ENCODE measurements at regions not wholly inside any gene's neighbourhood (a gene's known extent, or its start where the extent isn't known, plus 50 kb on each side); places are given as distances from the start of the nearest gene placed in this dataset.

DNA sequence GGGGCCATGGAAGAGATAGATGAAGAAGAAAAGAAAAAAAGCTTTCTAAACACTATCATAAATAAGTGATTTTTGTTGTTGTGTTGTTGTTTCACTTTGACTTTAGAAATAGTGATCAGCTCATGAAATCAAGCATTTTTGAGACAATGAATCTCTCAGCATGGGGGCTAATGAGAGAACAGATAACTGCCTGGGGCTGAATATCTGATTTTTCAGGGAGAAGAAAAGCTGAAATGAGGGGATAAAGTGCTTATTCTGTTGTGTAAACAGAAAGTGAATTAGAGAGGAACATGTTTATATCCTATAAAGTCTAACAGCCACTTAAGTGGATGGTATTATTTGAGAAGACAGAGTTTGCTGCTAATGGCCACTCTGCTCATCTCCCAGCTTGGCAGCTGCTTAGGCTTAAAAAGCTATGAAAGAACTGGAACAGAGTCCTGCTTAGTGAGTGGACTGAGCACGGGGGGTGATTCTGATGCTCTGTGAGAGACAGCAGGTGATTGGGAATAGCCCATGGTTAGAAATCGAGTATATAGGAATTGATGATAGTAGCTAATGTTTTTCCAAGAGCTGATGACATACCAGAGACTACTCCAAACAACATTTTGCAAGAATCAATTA, 646.1 kb upstream of the TMEM132C start:
- in situ Hi-C loops (cut with HindIII; ENCODE audit: low pct_ligation_motif_present, low pct_unique_long_range_greater_than_20kb, low sequenced_read_pairs) = no loop called here
- no peak for DNase-seq

DNA sequence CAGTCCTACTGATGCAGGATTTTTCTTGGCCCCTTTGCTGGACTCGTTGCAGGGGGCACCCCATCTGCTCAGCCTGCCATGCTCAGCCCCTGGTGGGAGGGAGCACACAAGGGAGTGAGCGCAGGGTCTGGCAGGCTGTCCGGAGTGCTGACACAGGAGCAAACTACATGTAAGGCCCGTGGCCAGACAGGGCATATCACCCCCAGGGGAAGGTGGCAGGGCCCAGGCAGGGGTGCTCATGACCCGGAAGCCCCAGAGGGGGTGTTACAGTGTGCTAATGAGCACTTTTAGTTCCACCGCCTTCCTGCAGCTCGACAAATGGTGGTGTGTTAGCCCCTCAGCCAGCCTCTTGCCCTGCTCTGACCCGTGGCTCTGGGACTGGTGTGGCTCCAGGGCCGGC, 645.6 kb upstream of the TMEM132C start:
- in situ Hi-C loops (cut with HindIII; ENCODE audit: low pct_ligation_motif_present, low pct_unique_long_range_greater_than_20kb, low sequenced_read_pairs) = no loop called here
- no peak for DNase-seq

DNA sequence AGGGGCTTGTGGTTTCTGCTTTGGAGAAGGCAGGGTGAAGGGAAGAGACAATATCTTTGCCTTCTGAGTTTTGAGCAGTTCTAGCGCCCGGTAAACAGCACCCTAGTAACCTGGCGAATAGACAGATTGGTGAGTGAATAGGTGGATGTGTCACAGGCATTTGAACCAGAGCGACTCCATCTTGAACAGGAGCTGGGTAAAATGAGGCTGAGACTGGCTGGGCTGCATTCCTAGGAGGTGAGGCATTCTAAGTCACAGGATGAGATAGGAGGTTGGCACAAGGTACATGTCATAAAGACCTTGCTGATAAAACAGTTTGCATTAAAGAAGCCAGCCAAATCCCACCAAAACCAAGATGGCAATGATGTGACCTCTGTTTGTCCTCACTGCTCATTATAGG, 643.6 kb upstream of the TMEM132C start:
- in situ Hi-C loops (cut with HindIII; ENCODE audit: low pct_ligation_motif_present, low pct_unique_long_range_greater_than_20kb, low sequenced_read_pairs) = no loop called here
- DNase-seq = no peak

DNA sequence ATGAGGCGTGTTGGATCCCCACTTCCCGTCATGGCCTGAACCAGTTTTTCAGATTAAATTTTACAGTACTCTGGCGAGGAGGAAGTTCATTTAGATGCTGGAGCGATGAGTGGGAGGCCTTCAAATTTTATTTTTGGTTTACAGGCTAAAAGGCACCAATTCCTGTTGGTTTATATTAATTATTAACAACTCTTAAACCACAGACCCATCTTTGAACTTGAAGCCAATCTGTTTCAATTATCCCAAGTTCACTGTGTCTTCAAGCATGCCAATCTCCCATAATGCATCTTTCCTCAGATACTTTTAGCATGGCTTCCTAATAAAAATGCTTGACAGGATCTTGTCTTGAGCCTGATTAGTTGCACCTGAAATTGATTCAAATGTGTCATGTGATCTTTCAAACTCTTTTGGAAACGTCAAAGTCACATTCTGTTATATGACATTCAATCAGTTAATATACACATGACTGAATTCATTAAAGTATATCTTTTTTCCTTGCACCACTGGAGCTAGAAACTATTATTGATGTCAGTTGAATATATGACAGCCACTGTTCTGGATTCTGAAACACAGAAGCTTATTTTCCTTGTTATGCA, 641.7 kb upstream of the TMEM132C start:
- no peak for DNase-seq
- in situ Hi-C loops (cut with HindIII; ENCODE audit: low pct_ligation_motif_present, low pct_unique_long_range_greater_than_20kb, low sequenced_read_pairs) = no loop called here

DNA sequence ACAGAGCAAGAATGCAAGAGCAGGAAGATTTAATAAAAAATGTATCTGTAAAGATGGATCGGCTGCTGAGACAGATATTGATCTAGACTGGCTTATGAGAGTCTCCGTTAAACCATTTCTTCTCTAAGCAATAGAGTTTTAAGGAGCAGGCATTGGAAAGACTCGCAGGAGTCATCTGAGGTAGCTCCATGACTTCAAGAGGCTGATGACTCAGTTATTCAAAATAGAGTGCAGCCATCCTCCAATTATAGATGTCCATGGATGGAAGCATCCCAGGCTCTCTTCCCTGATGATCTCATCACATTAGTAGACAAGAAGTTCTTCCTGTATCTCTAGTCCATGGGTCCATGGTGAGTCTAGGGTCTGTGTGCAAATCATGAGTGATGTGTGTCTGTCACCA, 638.3 kb upstream of the TMEM132C start:
- in situ Hi-C loops (cut with HindIII; ENCODE audit: low pct_ligation_motif_present, low pct_unique_long_range_greater_than_20kb, low sequenced_read_pairs) = no loop called here
- DNase-seq = peak; percentile 32

DNA sequence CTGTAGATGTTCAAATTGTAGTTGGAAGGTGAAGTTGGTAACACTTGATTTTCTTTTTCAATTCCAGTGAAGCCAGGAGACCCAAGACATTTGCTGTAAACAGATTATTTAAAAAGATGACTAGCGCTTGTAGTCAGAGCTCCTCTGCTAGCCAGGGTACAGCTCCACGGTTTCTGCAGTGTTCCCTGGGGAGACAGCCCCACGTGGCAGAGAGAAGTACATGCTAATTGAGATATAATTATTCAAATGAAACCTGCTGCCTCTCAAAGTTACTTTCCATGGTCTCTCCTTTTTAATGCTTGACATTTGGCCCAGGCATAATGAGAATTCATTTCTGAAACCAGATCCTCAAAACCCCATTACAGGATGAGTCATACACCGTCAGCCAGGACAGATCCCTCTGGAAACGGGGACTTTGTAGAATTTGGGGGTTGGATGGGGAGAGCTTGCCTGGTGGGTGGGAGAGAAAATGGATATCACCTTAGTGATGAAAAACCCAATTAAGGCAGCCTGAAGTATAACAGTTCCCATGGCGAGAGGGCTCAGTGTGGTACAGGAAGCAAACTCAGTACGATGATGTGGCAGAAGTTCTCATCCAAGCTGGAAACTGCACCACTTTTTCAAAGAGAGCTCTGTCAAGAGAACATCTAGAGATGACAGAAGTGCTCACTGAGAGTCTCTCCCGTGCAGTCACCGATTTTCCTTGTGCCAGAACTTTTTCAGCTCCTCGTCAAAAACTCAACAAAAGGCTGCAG, 637.7 kb upstream of the TMEM132C start:
- DNase-seq = no peak
- in situ Hi-C loops (cut with HindIII; ENCODE audit: low pct_ligation_motif_present, low pct_unique_long_range_greater_than_20kb, low sequenced_read_pairs) = no loop called here

DNA sequence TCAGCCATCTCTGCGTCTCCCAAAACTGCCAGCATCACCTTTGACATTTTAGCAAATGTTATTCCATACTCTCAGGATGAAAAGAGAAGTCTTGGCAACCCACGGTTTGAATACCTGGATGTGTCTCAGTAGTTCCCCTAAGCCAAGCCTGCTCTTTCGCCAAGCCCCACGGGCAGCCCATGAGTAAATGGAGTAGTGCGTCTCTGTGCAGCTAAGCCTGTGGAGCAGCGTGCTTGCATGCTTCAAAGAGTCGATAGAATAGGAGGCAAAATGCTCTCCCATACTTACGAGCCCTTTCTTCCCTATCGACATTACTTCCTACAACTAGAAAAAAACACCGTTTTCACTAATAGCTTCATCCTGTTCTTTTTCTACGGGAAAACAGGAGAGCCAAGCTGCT, 634.5 kb upstream of the TMEM132C start:
- in situ Hi-C loops (cut with HindIII; ENCODE audit: low pct_ligation_motif_present, low pct_unique_long_range_greater_than_20kb, low sequenced_read_pairs) = no loop called here
- no peak for DNase-seq

DNA sequence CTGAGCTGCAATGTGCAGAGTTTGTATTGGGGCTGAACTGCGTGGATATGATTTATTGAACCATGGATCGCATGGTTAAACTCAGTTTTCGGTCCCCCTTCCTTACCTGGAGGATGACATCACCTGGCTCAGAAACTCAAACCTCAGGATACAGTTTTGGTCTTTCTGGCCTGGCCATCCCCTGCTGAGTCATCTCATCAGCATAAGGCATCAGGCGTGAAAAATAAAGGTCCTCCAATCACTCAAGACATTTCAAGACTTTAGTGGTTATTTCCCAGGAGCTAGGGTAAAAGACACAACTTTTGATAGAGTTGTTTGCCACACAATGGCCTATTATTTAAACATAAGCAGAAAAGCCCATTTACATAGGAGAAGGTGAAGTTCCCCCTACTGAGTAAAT, 631.1 kb upstream of the TMEM132C start:
- no peak for DNase-seq
- in situ Hi-C loops (cut with HindIII; ENCODE audit: low pct_ligation_motif_present, low pct_unique_long_range_greater_than_20kb, low sequenced_read_pairs) = no loop called here

DNA sequence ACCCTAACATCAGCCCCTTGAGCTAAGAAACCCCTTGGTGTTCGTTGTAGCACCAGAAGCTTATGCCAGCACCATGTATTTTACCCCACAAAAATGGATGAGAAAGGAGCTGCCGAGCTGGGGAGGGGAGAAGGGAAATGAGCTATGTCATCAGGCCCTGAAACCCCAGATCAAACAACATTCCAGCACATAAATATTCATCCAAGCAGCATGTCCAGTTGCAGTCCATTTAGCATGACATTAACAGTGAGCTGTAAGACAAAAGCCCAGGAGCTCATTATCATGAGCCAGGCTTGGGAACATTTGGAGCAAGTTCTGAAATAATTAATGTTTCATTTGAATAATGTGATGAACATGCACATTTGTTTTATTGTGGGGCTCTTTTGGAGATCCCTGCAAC, 630.1 kb upstream of the TMEM132C start:
- no peak for DNase-seq
- in situ Hi-C loops (cut with HindIII; ENCODE audit: low pct_ligation_motif_present, low pct_unique_long_range_greater_than_20kb, low sequenced_read_pairs) = no loop called here

DNA sequence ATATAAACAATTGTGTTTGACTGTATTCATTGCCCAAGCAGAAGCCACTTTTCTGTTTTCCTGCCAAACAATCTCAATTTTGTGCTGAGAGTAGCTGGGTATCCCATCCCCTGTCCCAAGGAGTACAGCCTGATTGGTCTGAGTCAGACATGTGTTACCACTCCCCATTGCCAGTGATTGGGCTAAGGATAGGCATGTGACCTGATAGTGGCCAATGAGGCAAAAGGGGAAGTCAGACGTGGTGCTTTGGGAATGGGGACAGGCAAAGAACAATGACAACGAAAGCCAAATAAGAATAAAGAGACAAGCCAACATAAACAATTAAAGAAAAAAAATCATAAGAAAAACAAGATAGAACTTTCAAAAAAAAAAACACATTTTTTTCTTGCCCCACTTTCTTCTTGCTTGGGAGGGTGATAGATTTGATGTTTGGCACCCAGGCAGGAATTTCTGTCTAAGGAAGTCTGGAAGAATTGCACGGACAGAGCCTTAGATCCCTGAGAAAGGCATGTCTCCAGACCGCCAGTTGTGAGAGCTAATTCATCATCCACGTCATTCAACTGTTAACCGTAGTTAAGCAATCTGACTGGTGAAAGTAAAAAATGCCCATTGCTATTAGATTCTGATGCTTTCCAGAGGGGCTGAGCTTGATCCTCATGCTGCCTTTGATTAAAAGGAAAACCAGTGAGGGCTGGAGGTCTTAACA, 626.6 kb upstream of the TMEM132C start:
- DNase-seq = no peak
- in situ Hi-C loops (cut with HindIII; ENCODE audit: low pct_ligation_motif_present, low pct_unique_long_range_greater_than_20kb, low sequenced_read_pairs) = no loop called here

DNA sequence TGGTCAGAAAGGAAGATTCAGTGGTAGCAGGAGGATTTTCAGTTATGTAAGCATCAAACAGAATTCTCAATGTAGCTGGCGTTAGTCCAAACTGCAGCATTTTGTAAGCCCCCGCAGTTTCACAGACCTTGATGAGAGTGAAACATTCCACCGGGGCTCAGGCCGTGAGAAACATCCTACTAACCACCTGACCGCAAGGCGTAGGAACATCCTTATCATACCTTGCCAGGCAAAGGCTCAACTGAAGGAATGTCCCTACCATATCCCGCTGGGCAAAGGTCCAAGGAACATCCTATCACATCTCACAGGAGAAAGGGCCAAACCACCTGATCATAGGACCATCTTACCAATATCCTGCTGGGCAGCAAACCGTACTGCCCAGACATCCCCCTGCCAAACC, 624.8 kb upstream of the TMEM132C start:
- in situ Hi-C loops (cut with HindIII; ENCODE audit: low pct_ligation_motif_present, low pct_unique_long_range_greater_than_20kb, low sequenced_read_pairs) = no loop called here
- no peak for DNase-seq

DNA sequence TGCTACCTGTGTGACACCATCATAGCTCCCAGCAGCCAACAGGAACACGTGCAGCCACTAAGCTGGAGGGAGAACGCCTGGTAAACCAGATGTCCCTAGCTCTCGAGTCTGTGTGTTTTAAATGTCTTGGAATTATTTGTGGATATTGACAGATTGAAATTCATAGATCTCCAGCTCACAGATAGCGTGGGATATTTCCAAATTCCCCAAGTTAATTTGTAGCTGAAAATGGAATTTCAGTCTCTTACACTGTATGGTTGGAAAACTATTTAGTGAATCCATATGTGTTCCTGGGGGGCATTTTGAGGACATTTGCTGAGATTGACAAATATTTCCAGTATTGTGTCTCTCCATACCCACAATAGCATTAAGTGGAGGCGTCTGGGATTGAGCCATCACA, 618.6 kb upstream of the TMEM132C start:
- no peak for DNase-seq
- in situ Hi-C loops (cut with HindIII; ENCODE audit: low pct_ligation_motif_present, low pct_unique_long_range_greater_than_20kb, low sequenced_read_pairs) = no loop called here

DNA sequence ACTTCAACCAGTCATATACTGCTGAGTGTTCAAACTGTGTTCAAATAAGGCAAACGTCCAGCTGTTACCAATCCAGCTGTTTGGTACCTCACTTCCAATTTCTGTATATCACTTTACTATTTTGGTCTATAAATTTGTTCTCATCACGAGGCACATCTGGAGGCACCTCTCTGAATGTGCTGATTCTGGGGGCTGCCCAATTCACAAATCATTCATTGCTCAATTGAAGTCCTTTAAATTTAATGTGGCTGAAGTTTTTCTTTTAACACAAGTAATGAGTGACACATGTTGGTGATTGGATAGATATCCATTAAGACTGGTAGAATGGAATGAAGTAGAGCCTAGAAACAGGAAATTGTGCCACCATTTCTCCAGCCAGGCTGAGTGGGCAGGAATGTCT, 617.0 kb upstream of the TMEM132C start:
- in situ Hi-C loops (cut with HindIII; ENCODE audit: low pct_ligation_motif_present, low pct_unique_long_range_greater_than_20kb, low sequenced_read_pairs) = no loop called here
- no peak for DNase-seq

DNA sequence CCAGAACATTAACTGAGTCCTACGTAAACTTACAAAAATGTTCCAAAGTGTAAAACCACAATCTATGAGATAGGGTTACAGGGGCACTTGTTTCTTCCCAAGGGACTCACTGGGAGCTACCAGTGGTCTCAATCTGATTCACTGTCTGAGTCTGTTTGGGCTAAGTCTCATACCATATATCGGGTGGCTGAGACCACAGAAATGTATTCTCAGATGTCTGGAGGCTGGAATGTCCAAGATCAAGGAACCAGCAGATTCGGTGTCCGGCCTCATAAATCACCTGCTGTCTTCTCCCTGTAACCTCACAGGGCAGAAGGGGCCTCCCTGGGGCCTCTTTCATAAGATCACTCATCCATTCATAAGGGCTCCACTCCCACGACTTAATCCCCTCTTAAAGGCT, 616.3 kb upstream of the TMEM132C start:
- no peak for DNase-seq
- in situ Hi-C loops (cut with HindIII; ENCODE audit: low pct_ligation_motif_present, low pct_unique_long_range_greater_than_20kb, low sequenced_read_pairs) = no loop called here

DNA sequence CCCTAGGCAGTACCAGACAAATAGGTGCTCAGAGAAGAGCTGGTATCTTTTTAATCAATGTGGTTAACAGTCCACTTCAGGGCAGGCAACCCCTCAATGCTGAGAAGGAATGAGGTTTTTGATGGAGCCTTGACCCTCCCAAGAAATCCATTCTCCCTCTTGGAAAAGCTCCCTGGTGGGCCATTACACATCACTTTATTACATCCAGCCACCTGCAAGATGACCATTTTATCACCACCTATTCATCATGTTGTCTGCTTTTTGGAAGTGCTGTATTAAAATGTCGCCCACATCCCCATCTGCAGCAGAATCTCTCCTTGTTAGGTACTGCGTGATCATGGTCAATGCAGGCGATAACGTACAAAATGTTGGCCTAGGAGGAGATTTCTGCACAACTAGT, 614.7 kb upstream of the TMEM132C start:
- in situ Hi-C loops (cut with HindIII; ENCODE audit: low pct_ligation_motif_present, low pct_unique_long_range_greater_than_20kb, low sequenced_read_pairs) = no loop called here

DNA sequence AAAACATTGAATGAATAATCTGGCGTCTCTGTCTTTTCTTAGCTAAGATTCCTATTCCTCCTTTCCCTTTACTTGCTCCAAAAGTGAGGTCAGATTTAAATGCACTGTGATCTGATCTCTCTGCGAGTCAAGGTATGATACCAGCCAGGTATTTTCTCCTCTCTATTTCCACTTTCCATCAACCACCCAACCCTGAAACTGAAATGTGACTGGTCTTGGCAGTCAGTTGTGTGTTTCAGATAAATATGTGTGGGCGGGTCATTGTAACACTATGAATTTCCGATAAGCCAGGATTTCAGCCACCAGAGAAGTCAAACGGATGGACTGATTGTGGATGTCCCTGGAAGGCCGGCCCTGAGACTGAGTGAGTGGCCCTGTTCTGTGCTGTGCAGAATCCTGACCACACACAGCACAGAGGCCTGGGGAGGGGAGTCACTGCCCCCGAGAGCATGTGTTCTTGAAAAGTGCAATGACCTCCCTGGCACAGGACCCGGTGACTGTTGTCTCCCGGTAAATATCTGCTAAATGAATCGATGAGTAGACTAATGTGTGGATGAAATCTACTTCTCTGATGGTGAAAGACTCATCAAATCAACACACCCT, 612.5 kb upstream of the TMEM132C start:
- no peak for DNase-seq
- in situ Hi-C loops (cut with HindIII; ENCODE audit: low pct_ligation_motif_present, low pct_unique_long_range_greater_than_20kb, low sequenced_read_pairs) = no loop called here

More for the DNA sequence above, 614.7 kb upstream of the TMEM132C start:
- no peak for DNase-seq

DNA sequence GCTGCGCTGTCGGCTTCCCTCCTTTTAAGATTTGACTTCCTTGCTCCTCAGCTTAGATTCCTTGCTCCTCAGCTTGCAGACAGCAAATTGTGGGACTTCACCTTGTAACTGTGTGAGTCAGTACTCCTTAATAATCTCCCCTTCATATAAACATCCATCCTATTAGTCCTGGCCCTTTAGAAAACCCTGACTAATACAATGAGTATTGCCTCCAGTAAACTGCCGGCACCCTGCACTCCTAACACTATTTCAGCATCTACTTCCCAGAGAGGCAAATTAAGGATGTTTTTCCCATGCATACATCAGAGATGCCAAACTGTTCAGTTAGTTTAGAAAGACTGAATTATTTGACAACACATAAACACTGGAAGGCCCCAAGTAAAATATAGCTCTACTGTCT, 611.3 kb upstream of the TMEM132C start:
- in situ Hi-C loops (cut with HindIII; ENCODE audit: low pct_ligation_motif_present, low pct_unique_long_range_greater_than_20kb, low sequenced_read_pairs) = no loop called here
- DNase-seq = no peak

DNA sequence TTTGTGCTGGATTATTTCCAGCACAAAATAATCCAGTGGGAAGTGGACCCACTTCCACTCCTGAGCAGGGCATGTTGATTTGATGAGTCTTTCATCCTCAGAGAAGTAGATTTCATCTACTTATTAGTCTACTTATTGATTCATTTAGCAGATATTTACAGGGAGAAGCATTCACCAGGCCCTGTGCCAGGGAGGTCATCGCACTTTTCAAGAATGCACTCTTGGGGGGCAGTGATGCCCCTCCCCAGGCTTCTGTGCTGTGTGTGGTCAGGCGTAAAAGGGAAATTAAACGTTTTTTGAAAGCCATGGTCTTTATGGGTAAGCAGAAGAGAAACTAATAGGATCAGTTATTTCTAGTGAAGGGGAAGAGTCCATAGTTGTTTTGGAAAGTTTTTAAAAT, 610.7 kb upstream of the TMEM132C start:
- DNase-seq = no peak
- in situ Hi-C loops (cut with HindIII; ENCODE audit: low pct_ligation_motif_present, low pct_unique_long_range_greater_than_20kb, low sequenced_read_pairs) = no loop called here

DNA sequence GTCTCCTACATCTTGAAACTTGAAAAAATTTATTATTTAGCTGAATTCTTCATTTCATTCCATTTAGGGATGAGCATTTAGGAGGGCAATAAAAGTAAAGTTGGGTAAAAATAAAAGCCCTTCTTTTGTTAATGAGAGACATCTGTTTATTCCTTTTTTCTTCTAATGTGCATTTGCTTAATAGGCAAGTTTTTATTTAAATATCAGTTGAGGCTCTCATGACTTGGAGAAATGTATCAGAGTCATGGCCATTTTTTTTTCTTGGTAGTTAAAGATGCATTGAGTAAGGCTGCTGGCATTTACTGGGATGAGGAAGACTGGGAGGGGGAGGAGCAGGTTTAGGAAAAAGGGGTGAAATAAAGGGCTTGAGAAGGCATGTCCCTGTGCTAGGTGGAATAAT, 609.9 kb upstream of the TMEM132C start:
- in situ Hi-C loops (cut with HindIII; ENCODE audit: low pct_ligation_motif_present, low pct_unique_long_range_greater_than_20kb, low sequenced_read_pairs) = no loop called here
- DNase-seq = no peak

All from ACHN (cell line).